ENCODE measurements at regions not wholly inside any gene's neighbourhood (a gene's known extent, or its start where the extent isn't known, plus 50 kb on each side); places are given as distances from the start of the nearest gene placed in this dataset.

GRCh38 chr4:95959633-95960032, 119.7 kb downstream of the PDHA2 start:
- CTCF ChIA-PET: no interaction called here
- H3K36me3 ChIP-seq (ENCODE audit: insufficient read depth, low read length, poor library complexity, severe bottlenecking): no peaks in the 10 kb centered on the region

GRCh38 chr4:95963456-95963855, 123.6 kb downstream of the PDHA2 start:
- Histone ChIP-seq H3K27me3 (replicated peaks; ENCODE audit: insufficient read depth, low read depth, low read length, poor library complexity) (no peaks in the 10 kb centered on the region), H3K27ac (ENCODE audit: low read depth, low read length, poor library complexity, severe bottlenecking) (no peak overlapping the region), H3K36me3 (ENCODE audit: insufficient read depth, low read length, poor library complexity, severe bottlenecking) (no peaks in the 10 kb centered on the region), H3K4me1 (ENCODE audit: insufficient read depth, low read length, poor library complexity, severe bottlenecking) (no peaks in the 10 kb centered on the region), H3K4me3 (ENCODE audit: low read depth, low read length, poor library complexity, severe bottlenecking) (no peak overlapping the region), H3K9me3 (ENCODE audit: low read depth, low read length, poor library complexity, severe bottlenecking) (no peaks in the 10 kb centered on the region)
- no peak for DNase-seq (ENCODE audit: low spot score)
- no TSS peak for BruUV-seq (replicated peaks)
- CTCF ChIA-PET: no interaction called here
- intact Hi-C loops (cut with micrococcal nuclease; ENCODE audit: unreplicated experiment): no loop called here
- no peak for TF ChIP-seq EZH2 (IDR thresholded peaks at IDR 0.05; ENCODE audit: borderline replicate concordance, low read depth, low read length, poor library complexity, severe bottlenecking)
- TF ChIP-seq, protein P1, sequence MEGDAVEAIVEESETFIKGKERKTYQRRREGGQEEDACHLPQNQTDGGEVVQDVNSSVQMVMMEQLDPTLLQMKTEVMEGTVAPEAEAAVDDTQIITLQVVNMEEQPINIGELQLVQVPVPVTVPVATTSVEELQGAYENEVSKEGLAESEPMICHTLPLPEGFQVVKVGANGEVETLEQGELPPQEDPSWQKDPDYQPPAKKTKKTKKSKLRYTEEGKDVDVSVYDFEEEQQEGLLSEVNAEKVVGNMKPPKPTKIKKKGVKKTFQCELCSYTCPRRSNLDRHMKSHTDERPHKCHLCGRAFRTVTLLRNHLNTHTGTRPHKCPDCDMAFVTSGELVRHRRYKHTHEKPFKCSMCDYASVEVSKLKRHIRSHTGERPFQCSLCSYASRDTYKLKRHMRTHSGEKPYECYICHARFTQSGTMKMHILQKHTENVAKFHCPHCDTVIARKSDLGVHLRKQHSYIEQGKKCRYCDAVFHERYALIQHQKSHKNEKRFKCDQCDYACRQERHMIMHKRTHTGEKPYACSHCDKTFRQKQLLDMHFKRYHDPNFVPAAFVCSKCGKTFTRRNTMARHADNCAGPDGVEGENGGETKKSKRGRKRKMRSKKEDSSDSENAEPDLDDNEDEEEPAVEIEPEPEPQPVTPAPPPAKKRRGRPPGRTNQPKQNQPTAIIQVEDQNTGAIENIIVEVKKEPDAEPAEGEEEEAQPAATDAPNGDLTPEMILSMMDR (conservative IDR thresholded peaks at IDR 0.05; ENCODE audit: low read depth, low read length): no peak
- POLR2A ChIA-PET (ENCODE audit: low non-redundant PET): no interaction called here

More at GRCh38 chr4:95959633-95960032, 119.7 kb downstream of the PDHA2 start:
- DNase-seq (ENCODE audit: low spot score): no peak
- Histone ChIP-seq H3K27me3 (replicated peaks; ENCODE audit: insufficient read depth, low read depth, low read length, poor library complexity) (no peaks in the 10 kb centered on the region), H3K4me1 (ENCODE audit: insufficient read depth, low read length, poor library complexity, severe bottlenecking) (no peaks in the 10 kb centered on the region), H3K4me3 (ENCODE audit: low read depth, low read length, poor library complexity, severe bottlenecking) (no peak overlapping the region), H3K9me3 (ENCODE audit: low read depth, low read length, poor library complexity, severe bottlenecking) (no peaks in the 10 kb centered on the region), H3K27ac (ENCODE audit: low read depth, low read length, poor library complexity, severe bottlenecking) (no peak overlapping the region)
- BruUV-seq (replicated peaks): no TSS peak
- TF ChIP-seq, protein P1 (conservative IDR thresholded peaks at IDR 0.05; ENCODE audit: low read depth, low read length): no peak
- no peak for TF ChIP-seq EZH2 (IDR thresholded peaks at IDR 0.05; ENCODE audit: borderline replicate concordance, low read depth, low read length, poor library complexity, severe bottlenecking)
- intact Hi-C loops (cut with micrococcal nuclease; ENCODE audit: unreplicated experiment): no loop called here
- POLR2A ChIA-PET (ENCODE audit: low non-redundant PET): no interaction called here

DNA sequence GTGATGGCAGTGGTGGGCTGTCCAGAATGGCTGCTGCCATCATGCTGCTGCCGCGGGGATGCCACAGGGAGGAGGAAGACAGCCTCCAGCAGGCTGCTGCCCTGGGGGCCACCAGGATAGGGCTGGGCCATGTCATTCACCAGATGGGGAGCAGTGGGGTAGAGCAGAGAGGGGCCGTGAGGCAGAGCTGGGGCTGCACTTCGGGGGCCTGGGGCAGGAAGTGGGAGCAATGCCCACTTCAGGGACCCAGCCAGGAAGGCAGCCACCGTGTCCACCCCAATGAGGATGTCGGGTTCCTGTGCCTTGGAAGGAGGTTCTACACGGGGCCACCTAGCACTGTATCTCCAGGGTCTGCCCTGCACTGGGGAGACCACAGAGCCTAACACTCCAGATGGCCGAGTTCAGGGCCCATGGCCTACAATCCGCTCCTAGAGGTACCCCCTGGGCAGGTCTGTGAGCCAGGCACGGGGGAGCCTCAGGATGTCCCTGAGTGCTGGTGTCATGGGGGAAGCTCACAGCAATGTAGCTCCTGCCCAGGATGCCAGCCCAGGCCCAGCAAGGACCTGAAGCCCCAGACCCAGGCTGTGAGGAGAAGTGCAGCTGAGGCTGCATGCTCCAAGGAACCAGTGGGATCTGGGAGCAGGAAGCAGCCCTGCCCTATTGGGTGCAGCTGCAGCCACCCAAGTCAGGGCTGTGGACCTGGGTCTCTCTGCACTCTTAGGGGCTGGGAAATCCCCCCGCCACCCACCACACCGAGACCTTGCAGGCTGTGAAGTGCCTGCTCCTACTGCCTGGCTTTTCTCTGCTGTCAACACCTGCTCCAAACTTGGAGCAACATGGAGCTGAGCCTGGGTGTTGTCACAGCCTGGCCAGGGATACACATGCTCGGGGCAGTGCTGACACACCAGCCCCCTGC, 140.3 kb downstream of the PDHA2 start:
- POLR2A ChIA-PET (ENCODE audit: low non-redundant PET): no interaction called here
- no peaks in the 10 kb centered on the region for H3K9me3 ChIP-seq (ENCODE audit: low read depth, low read length, poor library complexity, severe bottlenecking)
- BruUV-seq (replicated peaks): no TSS peak
- H3K27me3 ChIP-seq (replicated peaks; ENCODE audit: insufficient read depth, low read depth, low read length, poor library complexity): no peaks in the 10 kb centered on the region
- no peak for DNase-seq (ENCODE audit: low spot score)
- CTCF ChIA-PET: no interaction called here
- intact Hi-C loops (cut with micrococcal nuclease; ENCODE audit: unreplicated experiment): no loop called here
- no peak overlapping the region for H3K27ac ChIP-seq (ENCODE audit: low read depth, low read length, poor library complexity, severe bottlenecking)
- TF ChIP-seq, protein P1 (conservative IDR thresholded peaks at IDR 0.05; ENCODE audit: low read depth, low read length): no peak
- TF ChIP-seq EZH2 (IDR thresholded peaks at IDR 0.05; ENCODE audit: borderline replicate concordance, low read depth, low read length, poor library complexity, severe bottlenecking): no peak
- H3K4me1 ChIP-seq (ENCODE audit: insufficient read depth, low read length, poor library complexity, severe bottlenecking): no peaks in the 10 kb centered on the region
- H3K4me3 ChIP-seq (ENCODE audit: low read depth, low read length, poor library complexity, severe bottlenecking): no peak overlapping the region
- H3K36me3 ChIP-seq (ENCODE audit: insufficient read depth, low read length, poor library complexity, severe bottlenecking): no peaks in the 10 kb centered on the region

Data from A673 (cell line).